ENCODE measurements at regions not wholly inside any gene's neighbourhood (a gene's known extent, or its start where the extent isn't known, plus 50 kb on each side); places are given as distances from the start of the nearest gene placed in this dataset.

DNA sequence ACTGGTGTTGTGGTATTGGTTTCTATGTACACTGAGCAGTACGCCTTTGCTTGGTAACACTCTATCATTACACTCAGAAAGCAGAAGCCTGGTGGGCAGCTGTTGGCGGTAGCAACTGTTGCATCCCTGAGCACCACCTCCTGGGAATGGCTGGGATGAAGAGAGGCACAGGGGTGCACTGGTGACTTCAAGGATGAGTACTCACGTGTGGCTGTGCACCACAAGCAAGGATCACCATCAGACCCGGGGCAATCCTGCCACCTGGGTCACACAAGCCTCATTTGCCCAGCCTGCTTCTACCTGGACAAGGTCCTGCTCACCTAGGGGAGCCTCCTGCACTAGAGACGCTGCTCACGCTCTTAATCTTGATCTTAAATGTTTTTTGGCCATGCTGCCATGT, 336.4 kb downstream of the SI start:
- Histone ChIP-seq H3K36me3 (ENCODE audit: control insufficient read depth in 2 of 2, insufficient read depth in 1 of 2, low read length in 2 of 2) (no peaks in the 10 kb centered on the region), H3K4me1 (ENCODE audit: control insufficient read depth, insufficient read depth, low read length) (no peaks in the 10 kb centered on the region), H3K4me3 (ENCODE audit: low read depth, low read length) (no peak overlapping the region), H3K9me3 (ENCODE audit: control insufficient read depth, insufficient read depth, low read depth, low read length) (no peaks in the 10 kb centered on the region), H3K27ac (ENCODE audit: extremely low read depth, low read depth, low read length) (no peak overlapping the region)
- CTCF ChIA-PET, result no interaction called here
- POLR2A ChIA-PET, result no interaction called here
- TF ChIP-seq ZNF23 (tag by site-specific recombination; IDR thresholded peaks at IDR 0.05; ENCODE audit: borderline replicate concordance), result no peak
- no peak for TF ChIP-seq SCRT1 (tag by site-specific recombination; IDR thresholded peaks at IDR 0.05; ENCODE audit: borderline replicate concordance)
- no peak for TF ChIP-seq ZNF354C (tag by site-specific recombination; IDR thresholded peaks at IDR 0.05; ENCODE audit: borderline replicate concordance, low read depth)
- TF ChIP-seq ZNF398 (tag by site-specific recombination; IDR thresholded peaks at IDR 0.05), result no peak
- TF ChIP-seq ZNF776 (tag by site-specific recombination; IDR thresholded peaks at IDR 0.05; ENCODE audit: borderline replicate concordance), result no peak
- TF ChIP-seq ZNF223 (tag by site-specific recombination; IDR thresholded peaks at IDR 0.05), result no peak
- TF ChIP-seq ZBTB8A (tag by site-specific recombination; IDR thresholded peaks at IDR 0.05), result no peak
- TF ChIP-seq, protein P1, sequence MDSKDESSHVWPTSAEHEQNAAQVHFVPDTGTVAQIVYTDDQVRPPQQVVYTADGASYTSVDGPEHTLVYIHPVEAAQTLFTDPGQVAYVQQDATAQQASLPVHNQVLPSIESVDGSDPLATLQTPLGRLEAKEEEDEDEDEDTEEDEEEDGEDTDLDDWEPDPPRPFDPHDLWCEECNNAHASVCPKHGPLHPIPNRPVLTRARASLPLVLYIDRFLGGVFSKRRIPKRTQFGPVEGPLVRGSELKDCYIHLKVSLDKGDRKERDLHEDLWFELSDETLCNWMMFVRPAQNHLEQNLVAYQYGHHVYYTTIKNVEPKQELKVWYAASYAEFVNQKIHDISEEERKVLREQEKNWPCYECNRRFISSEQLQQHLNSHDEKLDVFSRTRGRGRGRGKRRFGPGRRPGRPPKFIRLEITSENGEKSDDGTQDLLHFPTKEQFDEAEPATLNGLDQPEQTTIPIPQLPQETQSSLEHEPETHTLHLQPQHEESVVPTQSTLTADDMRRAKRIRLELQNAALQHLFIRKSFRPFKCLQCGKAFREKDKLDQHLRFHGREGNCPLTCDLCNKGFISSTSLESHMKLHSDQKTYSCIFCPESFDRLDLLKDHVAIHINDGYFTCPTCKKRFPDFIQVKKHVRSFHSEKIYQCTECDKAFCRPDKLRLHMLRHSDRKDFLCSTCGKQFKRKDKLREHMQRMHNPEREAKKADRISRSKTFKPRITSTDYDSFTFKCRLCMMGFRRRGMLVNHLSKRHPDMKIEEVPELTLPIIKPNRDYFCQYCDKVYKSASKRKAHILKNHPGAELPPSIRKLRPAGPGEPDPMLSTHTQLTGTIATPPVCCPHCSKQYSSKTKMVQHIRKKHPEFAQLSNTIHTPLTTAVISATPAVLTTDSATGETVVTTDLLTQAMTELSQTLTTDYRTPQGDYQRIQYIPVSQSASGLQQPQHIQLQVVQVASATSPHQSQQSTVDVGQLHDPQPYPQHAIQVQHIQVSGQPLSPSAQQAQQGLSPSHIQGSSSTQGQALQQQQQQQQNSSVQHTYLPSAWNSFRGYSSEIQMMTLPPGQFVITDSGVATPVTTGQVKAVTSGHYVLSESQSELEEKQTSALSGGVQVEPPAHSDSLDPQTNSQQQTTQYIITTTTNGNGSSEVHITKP (tag by site-specific recombination; IDR thresholded peaks at IDR 0.05), result no peak

- Histone ChIP-seq H3K4me1 (ENCODE audit: control insufficient read depth, insufficient read depth, low read length) (no peaks in the 10 kb centered on the region), H3K4me3 (ENCODE audit: low read depth, low read length) (no peak overlapping the region), H3K9me3 (ENCODE audit: control insufficient read depth, insufficient read depth, low read depth, low read length) (no peaks in the 10 kb centered on the region), H3K27ac (ENCODE audit: extremely low read depth, low read depth, low read length) (no peak overlapping the region), H3K36me3 (ENCODE audit: control insufficient read depth in 2 of 2, insufficient read depth in 1 of 2, low read length in 2 of 2) (no peaks in the 10 kb centered on the region)
- CTCF ChIA-PET, result no interaction called here
- no peak for TF ChIP-seq SALL2 (tag by site-specific recombination; IDR thresholded peaks at IDR 0.05; ENCODE audit: borderline replicate concordance)
- TF ChIP-seq, protein P2, sequence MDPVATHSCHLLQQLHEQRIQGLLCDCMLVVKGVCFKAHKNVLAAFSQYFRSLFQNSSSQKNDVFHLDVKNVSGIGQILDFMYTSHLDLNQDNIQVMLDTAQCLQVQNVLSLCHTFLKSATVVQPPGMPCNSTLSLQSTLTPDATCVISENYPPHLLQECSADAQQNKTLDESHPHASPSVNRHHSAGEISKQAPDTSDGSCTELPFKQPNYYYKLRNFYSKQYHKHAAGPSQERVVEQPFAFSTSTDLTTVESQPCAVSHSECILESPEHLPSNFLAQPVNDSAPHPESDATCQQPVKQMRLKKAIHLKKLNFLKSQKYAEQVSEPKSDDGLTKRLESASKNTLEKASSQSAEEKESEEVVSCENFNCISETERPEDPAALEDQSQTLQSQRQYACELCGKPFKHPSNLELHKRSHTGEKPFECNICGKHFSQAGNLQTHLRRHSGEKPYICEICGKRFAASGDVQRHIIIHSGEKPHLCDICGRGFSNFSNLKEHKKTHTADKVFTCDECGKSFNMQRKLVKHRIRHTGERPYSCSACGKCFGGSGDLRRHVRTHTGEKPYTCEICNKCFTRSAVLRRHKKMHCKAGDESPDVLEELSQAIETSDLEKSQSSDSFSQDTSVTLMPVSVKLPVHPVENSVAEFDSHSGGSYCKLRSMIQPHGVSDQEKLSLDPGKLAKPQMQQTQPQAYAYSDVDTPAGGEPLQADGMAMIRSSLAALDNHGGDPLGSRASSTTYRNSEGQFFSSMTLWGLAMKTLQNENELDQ (tag by site-specific recombination; IDR thresholded peaks at IDR 0.05; ENCODE audit: low read depth), result no peak
- TF ChIP-seq ZNF530 (tag by site-specific recombination; IDR thresholded peaks at IDR 0.05; ENCODE audit: low read depth), result no peak
- POLR2A ChIA-PET, result no interaction called here
Observed at GRCh38 chr3:164737174-164737573, 341.1 kb downstream of the SI start.

DNA sequence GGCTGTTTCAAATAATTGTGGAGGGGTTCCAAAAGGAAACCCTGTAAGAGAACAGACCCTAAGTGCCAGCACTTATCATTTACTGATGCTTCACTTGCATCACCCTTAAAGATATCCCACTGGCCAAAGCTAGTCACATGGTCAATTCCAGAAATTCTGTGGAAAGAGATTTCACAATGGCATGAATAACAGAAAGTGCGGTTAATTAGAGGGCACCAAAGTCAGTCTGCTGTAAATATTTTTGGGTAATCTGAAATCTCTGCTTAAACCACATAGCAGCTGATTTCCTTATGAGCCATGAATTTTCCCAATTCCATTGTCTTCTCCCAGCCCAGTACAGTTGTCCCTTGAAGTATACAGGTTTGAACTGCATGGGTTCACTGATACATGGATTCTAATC, 346.1 kb downstream of the SI start:
- Histone ChIP-seq H3K4me1 (ENCODE audit: control insufficient read depth, insufficient read depth, low read length) (no peaks in the 10 kb centered on the region), H3K36me3 (ENCODE audit: control insufficient read depth in 2 of 2, insufficient read depth in 1 of 2, low read length in 2 of 2) (no peaks in the 10 kb centered on the region), H3K27ac (ENCODE audit: extremely low read depth, low read depth, low read length) (no peak overlapping the region), H3K9me3 (ENCODE audit: control insufficient read depth, insufficient read depth, low read depth, low read length) (no peaks in the 10 kb centered on the region), H3K4me3 (ENCODE audit: low read depth, low read length) (no peak overlapping the region)
- POLR2A ChIA-PET, result no interaction called here
- CTCF ChIA-PET, result no interaction called here
- TF ChIP-seq ZNF514 (tag by site-specific recombination; IDR thresholded peaks at IDR 0.05), result no peak
- no peak for TF ChIP-seq ZNF560 (tag by site-specific recombination; IDR thresholded peaks at IDR 0.05; ENCODE audit: borderline replicate concordance)
- no peak for TF ChIP-seq ZNF677 (tag by site-specific recombination; IDR thresholded peaks at IDR 0.05)
- no peak for TF ChIP-seq ZBTB6 (tag by site-specific recombination; IDR thresholded peaks at IDR 0.05)
- TF ChIP-seq ZNF580 (tag by site-specific recombination; IDR thresholded peaks at IDR 0.05), result no peak
- TF ChIP-seq ZNF555 (tag by site-specific recombination; conservative IDR thresholded peaks at IDR 0.05), result no peak
- TF ChIP-seq ZNF214 (tag by site-specific recombination; IDR thresholded peaks at IDR 0.05; ENCODE audit: borderline replicate concordance), result no peak
- no peak for TF ChIP-seq ZBTB20 (tag by site-specific recombination; IDR thresholded peaks at IDR 0.05)
- TF ChIP-seq ZNF394 (tag by site-specific recombination; IDR thresholded peaks at IDR 0.05; ENCODE audit: borderline replicate concordance), result no peak
- no peak for TF ChIP-seq ZNF23 (tag by site-specific recombination; IDR thresholded peaks at IDR 0.05; ENCODE audit: borderline replicate concordance)
- no peak for TF ChIP-seq SP7 (tag by site-specific recombination; IDR thresholded peaks at IDR 0.05)
- TF ChIP-seq ZNF521 (tag by site-specific recombination; IDR thresholded peaks at IDR 0.05), result no peak
- TF ChIP-seq REPIN1 (tag by site-specific recombination; IDR thresholded peaks at IDR 0.05; ENCODE audit: low read depth), result no peak

Data from HEK293 (cell line).